H9 (cell line): ENCODE measurements at regions not wholly inside any gene's neighbourhood (a gene's known extent, or its start where the extent isn't known, plus 50 kb on each side); places are given as distances from the start of the nearest gene placed in this dataset. TPM values are rescaled to one million over a fixed set of nuclear protein-coding genes. Genes with fewer than 3 reads are reported as not detected.
A peak's percentile ranks its signal among the peaks of the same experiment; 100 is the strongest.
"Not testable (repeated sequence)": the region's sequence is repeated elsewhere in the genome, so short reads cannot be mapped to it uniquely, and the experiment has no call there.

Experiments
- DNase-seq: peaks from one replicate; pipeline ENCODE4 v3.0.0-alpha.2; 2017
- H2AFZ ChIP-seq: one replicate; pipeline ENCODE4 v1.6.1; 2013; ENCODE audit warnings: mild to moderate bottlenecking, low read length, control low read depth, moderate library complexity
- H2AK5ac ChIP-seq: 2 replicates; pipeline ENCODE4 v1.6.1; 2013; ENCODE audit warnings: low read length, control low read depth, mixed read lengths; ENCODE audit not compliant: insufficient read length
- H2BK120ac ChIP-seq: one replicate; pipeline ENCODE4 v1.6.1; 2013; ENCODE audit warnings: low read depth, mild to moderate bottlenecking, low read length, control low read depth, inconsistent platforms; ENCODE audit not compliant: poor library complexity, severe bottlenecking
- H2BK12ac ChIP-seq: 2 replicates; pipeline ENCODE4 v1.6.1; 2013; ENCODE audit warnings: low read length, control low read depth, mixed read lengths, low read depth; ENCODE audit not compliant: insufficient read length
- H2BK15ac ChIP-seq: 2 replicates; pipeline ENCODE4 v1.6.1; 2013; ENCODE audit warnings: low read depth, low read length, control low read depth
- H2BK20ac ChIP-seq: one replicate; pipeline ENCODE4 v1.6.1; 2013; ENCODE audit warnings: low read depth, mild to moderate bottlenecking, low read length, control low read depth, inconsistent platforms; ENCODE audit not compliant: poor library complexity, severe bottlenecking
- H2BK5ac ChIP-seq: 2 replicates; pipeline ENCODE4 v1.6.1; 2013; ENCODE audit warnings: low read length, control low read depth, mixed read lengths; ENCODE audit not compliant: insufficient read length
- H3K14ac ChIP-seq: 2 replicates; pipeline ENCODE4 v1.6.1; 2013; ENCODE audit warnings: low read length, control low read depth; ENCODE audit not compliant: insufficient read depth
- H3K18ac ChIP-seq: 2 replicates; pipeline ENCODE4 v1.6.1; 2013; ENCODE audit warnings: low read depth, mild to moderate bottlenecking, mixed read lengths, low read length, control low read depth; ENCODE audit not compliant: insufficient read length
- H3K23ac ChIP-seq: 2 replicates; pipeline ENCODE4 v1.6.1; 2013; ENCODE audit warnings: low read length, control low read depth, mixed read lengths, low read depth; ENCODE audit not compliant: insufficient read length
- H3K23me2 ChIP-seq: 2 replicates; pipeline ENCODE4 v1.6.1; 2013; ENCODE audit warnings: low read depth, mild to moderate bottlenecking, mixed read lengths, low read length, control low read depth; ENCODE audit not compliant: insufficient read length, poor library complexity, severe bottlenecking
- H3K27ac ChIP-seq: 2 replicates; pipeline ENCODE4 v1.5.1; 2013; ENCODE audit warnings: low read length, control low read depth, mixed read lengths, low read depth; ENCODE audit not compliant: insufficient read length
- H3K27me3 ChIP-seq: 2 replicates; pipeline ENCODE4 v1.6.1; 2013; ENCODE audit warnings: low read length, control low read depth, inconsistent platforms; ENCODE audit not compliant: insufficient read depth
- H3K4ac ChIP-seq: 2 replicates; pipeline ENCODE4 v1.6.1; 2013; ENCODE audit warnings: low read depth, mild to moderate bottlenecking, control low read depth, inconsistent platforms, low read length, moderate library complexity
- H3K4me1 ChIP-seq: 2 replicates; pipeline ENCODE4 v1.6.1; 2013; ENCODE audit warnings: low read length, control low read depth, inconsistent platforms; ENCODE audit not compliant: insufficient read depth
- H3K4me2 ChIP-seq: 2 replicates; pipeline ENCODE4 v1.6.1; 2013; ENCODE audit warnings: low read length, control low read depth, mixed read lengths; ENCODE audit not compliant: insufficient read length, insufficient read depth
- H3K56ac ChIP-seq: 2 replicates; pipeline ENCODE4 v1.6.1; 2013; ENCODE audit warnings: low read depth, mild to moderate bottlenecking, mixed read lengths, low read length, control low read depth; ENCODE audit not compliant: insufficient read length
- H3K79me1 ChIP-seq: 2 replicates; pipeline ENCODE4 v1.6.1; 2013; ENCODE audit warnings: low read depth, mild to moderate bottlenecking, moderate library complexity, low read length, control low read depth, inconsistent platforms; ENCODE audit not compliant: insufficient read depth, poor library complexity, severe bottlenecking
- H3K79me2 ChIP-seq: 2 replicates; pipeline ENCODE4 v1.6.1; 2013; ENCODE audit warnings: low read length, control low read depth, inconsistent platforms; ENCODE audit not compliant: insufficient read depth
- H3K9ac ChIP-seq: 2 replicates; pipeline ENCODE4 v1.6.1; 2013; ENCODE audit warnings: low read length, control low read depth, mixed read lengths; ENCODE audit not compliant: insufficient read length; ENCODE audit errors: extremely low read depth
- H3K9me3 ChIP-seq: one replicate; pipeline ENCODE4 v1.6.1; 2013; ENCODE audit warnings: low read depth, low read length, inconsistent platforms; ENCODE audit not compliant: control insufficient read depth
- H3T11ph ChIP-seq: one replicate; pipeline ENCODE4 v1.6.1; 2013; ENCODE audit warnings: mild to moderate bottlenecking, low read length, control low read depth, inconsistent platforms
- H4K20me1 ChIP-seq: one replicate; pipeline ENCODE4 v1.6.1; 2013; ENCODE audit not compliant: control insufficient read depth, insufficient read length, insufficient read depth
- H4K5ac ChIP-seq: 2 replicates; pipeline ENCODE4 v1.6.1; 2013; ENCODE audit warnings: low read depth, mild to moderate bottlenecking, mixed read lengths, low read length, control low read depth; ENCODE audit not compliant: insufficient read length
- H4K8ac ChIP-seq: replicated peaks from 2 replicates; pipeline ENCODE4 v1.6.1; 2013; ENCODE audit warnings: low read length, control low read depth, mixed read lengths, low read depth; ENCODE audit not compliant: insufficient read length
- H4K91ac ChIP-seq: 2 replicates; pipeline ENCODE4 v1.6.1; 2013; ENCODE audit warnings: low read depth, mild to moderate bottlenecking, moderate library complexity, mixed read lengths, low read length, control low read depth; ENCODE audit not compliant: insufficient read length
- H3K27ac Mint-ChIP-seq, 3 experiments: 2 replicates in 2 of 3; 3 replicates in 1 of 3; pipeline ENCODE4 v1.8.0; 2020 to 2021; ENCODE audit warnings: mixed read lengths in 3 of 3, mild to moderate bottlenecking in 1 of 3, moderate library complexity in 1 of 3
- H3K27me3 Mint-ChIP-seq: 2 replicates; pipeline ENCODE4 v1.8.0; 2021; ENCODE audit warnings: low read depth, mild to moderate bottlenecking, moderate library complexity, mixed read lengths
- H3K36me3 Mint-ChIP-seq, 3 experiments: 2 replicates in 2 of 3; 3 replicates in 1 of 3; pipeline ENCODE4 v1.8.0; 2020 to 2021; ENCODE audit warnings: low read depth in 3 of 3, mixed read lengths in 3 of 3; ENCODE audit not compliant: insufficient read depth in 1 of 3
- H3K4me1 Mint-ChIP-seq, 2 experiments: 2 replicates each; pipeline ENCODE4 v1.8.0; 2020; ENCODE audit warnings: mixed read lengths in 2 of 2
- H3K4me3 Mint-ChIP-seq, 2 experiments: 2 replicates in 1 of 2; 3 replicates in 1 of 2; pipeline ENCODE4 v1.8.0; 2020 to 2021; ENCODE audit warnings: mild to moderate bottlenecking in 2 of 2, mixed read lengths in 2 of 2, moderate library complexity in 1 of 2
- H3K9me3 Mint-ChIP-seq, 2 experiments: 2 replicates in 1 of 2; 3 replicates in 1 of 2; pipeline ENCODE4 v1.8.0; 2020; ENCODE audit warnings: mild to moderate bottlenecking in 2 of 2, mixed read lengths in 2 of 2, moderate library complexity in 1 of 2
- WGBS: extraction: QIAGEN DNeasy Blood & Tissue Kit; methylation state at CpG from one replicate; pipeline ENCODE4 v1.1.7; 2013; ENCODE audit warnings: missing lambda C conversion rate, low lambda C conversion rate, mixed read lengths; ENCODE audit not compliant: insufficient read length; ENCODE audit errors: extremely low coverage; 5-methylcytosine and 5-hydroxymethylcytosine counted together
- microRNA-seq: library from miRNA; unstranded; fragments of <30 nt; microRNA quantifications from one replicate; pipeline ENCODE4, GENCODE V29; 2020; ENCODE audit warnings: borderline microRNAs expressed

DNA sequence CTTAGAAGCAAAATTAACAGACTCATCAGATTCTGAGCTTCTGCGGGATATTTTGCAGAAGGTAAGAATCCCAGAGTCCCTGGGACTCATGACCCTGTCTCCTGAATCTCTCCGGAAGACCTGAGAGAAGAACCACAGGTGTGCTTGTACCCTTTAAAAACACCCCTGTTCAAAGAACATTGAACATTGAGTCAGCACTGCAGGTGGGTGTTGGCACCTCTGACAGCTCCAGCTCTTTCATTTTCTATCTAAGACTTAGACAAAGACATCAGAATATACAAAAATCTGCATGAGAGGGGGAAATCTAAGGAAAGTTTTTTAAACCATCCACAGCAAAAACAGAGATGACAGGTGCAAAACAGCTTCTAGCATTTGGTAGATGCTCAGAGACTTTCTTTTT lies 50.1 kb upstream of the ROPN1B start:
- H3K27ac ChIP-seq, H2BK12ac ChIP-seq, H2AFZ ChIP-seq, H4K91ac ChIP-seq, H4K20me1 ChIP-seq, H3K9ac ChIP-seq, H2BK5ac ChIP-seq, H3K4me3 Mint-ChIP-seq, H3K56ac ChIP-seq, H3K36me3 Mint-ChIP-seq, H3T11ph ChIP-seq, H3K23ac ChIP-seq, H3K27me3 ChIP-seq, H3K18ac ChIP-seq, H2BK15ac ChIP-seq, H3K9me3 ChIP-seq, H4K8ac ChIP-seq, DNase-seq, H2AK5ac ChIP-seq, H2BK120ac ChIP-seq, H3K9me3 Mint-ChIP-seq, H4K5ac ChIP-seq, H3K79me2 ChIP-seq, H3K4ac ChIP-seq, H3K4me1 ChIP-seq, H3K14ac ChIP-seq, H3K4me2 ChIP-seq, H3K23me2 ChIP-seq, H2BK20ac ChIP-seq, H3K79me1 ChIP-seq, H3K27me3 Mint-ChIP-seq: not testable (repeated sequence)
- Mint-ChIP-seq H3K27ac (0 out of 7 replicates have a peak overlapping the region, but pooled peaks of 1 of the 3 experiments have one; percentile 14), H3K4me1 (peaks cover 12 to 16% of the 10 kb centered on the region in 2 experiments)
- WGBS = no CpG with 5 or more reads among the region's 2 CpGs

Small RNA genes lying in the stretch of these regions (microRNA-seq; reads per million reads assigned to microRNA genes)
- gene MIR548I1 = not detected
